Esophagus muscularis mucosa (tissue), 4 donors: ENCODE measurements at regions not wholly inside any gene's neighbourhood (a gene's known extent, or its start where the extent isn't known, plus 50 kb on each side); places are given as distances from the start of the nearest gene placed in this dataset.

Source experiments
- DNase-seq: peaks from one replicate; pipeline ENCODE4 v3.0.0-alpha.2; 2017; ENCODE audit errors: extremely low spot score
- H3K27ac ChIP-seq, 4 donors: fragments of 200-600 bp; sonication (generic); replicated peaks in 1 of 4; 1 replicate in 3 of 4; 2 replicates in 1 of 4; pipeline ENCODE4 v1.5.1; 2016 to 2019; ENCODE audit warnings: mild to moderate bottlenecking in 1 of 4
- H3K27me3 ChIP-seq, 4 donors: fragments of 200-600 bp; sonication (generic); one replicate each; pipeline versions ENCODE4 v1.5.1 to v1.6.0; 2016 to 2019
- H3K36me3 ChIP-seq, 4 donors: fragments of 200-600 bp; sonication (generic); one replicate each; pipeline ENCODE4 v1.5.1; 2016 to 2019
- H3K4me1 ChIP-seq, 4 donors: fragments of 200-600 bp; sonication (generic); one replicate each; pipeline ENCODE4 v1.5.1; 2016 to 2019
- H3K4me3 ChIP-seq, 4 donors: fragments of 200-600 bp; sonication (generic); 1 replicate in 2 of 4; 2 replicates in 2 of 4; pipeline ENCODE4 v1.5.1; 2016 to 2019; ENCODE audit warnings: mild to moderate bottlenecking in 4 of 4, moderate library complexity in 1 of 4
- H3K9me3 ChIP-seq, 4 donors: fragments of 200-600 bp; sonication (generic); 1 replicate in 3 of 4; 2 replicates in 1 of 4; pipeline ENCODE4 v1.5.1; 2016 to 2019
- CTCF ChIP-seq, 3 experiments: fragments of 200-600 bp in 2 of 3; fragments of 450-650 bp in 1 of 3; sonication (generic) in 2 of 3; IDR thresholded peaks; one replicate each; pipeline ENCODE4 v1.5.1; 2017 to 2019; ENCODE audit warnings: antibody characterized with exemption in 3 of 3, mild to moderate bottlenecking in 2 of 3, moderate library complexity in 1 of 3
- EP300 ChIP-seq: sonication (generic); formaldehyde crosslinking; IDR thresholded peaks from one replicate; pipeline ENCODE4 v1.6.1; 2017; ENCODE audit warnings: antibody characterized with exemption
- POLR2A ChIP-seq: fragments of 450-650 bp; IDR thresholded peaks from one replicate; pipeline ENCODE4 v1.6.1; 2017; ENCODE audit warnings: antibody characterized with exemption, moderate library complexity, mild to moderate bottlenecking, low read depth
- POLR2AphosphoS5 ChIP-seq, 2 donors: sonication (generic); formaldehyde crosslinking; IDR thresholded peaks; one replicate each; pipeline ENCODE4 v1.6.1; 2017; ENCODE audit warnings: antibody characterized with exemption in 2 of 2
- whole genome bisulfite sequencing: methylation state at CpG from one replicate; pipeline ENCODE4 v1.1.5; 2018; 5-methylcytosine and 5-hydroxymethylcytosine counted together
- intact Hi-C: fragments of 100-400 bp; cut with DNase I; formaldehyde crosslinking; loops from one replicate; pipeline ENCODE4 v1.15.1; 2023

- no peak for TF ChIP-seq CTCF (IDR thresholded peaks at IDR 0.05)
- TF ChIP-seq EP300 = no peak
- no peak for TF ChIP-seq POLR2A
- no peak for TF ChIP-seq POLR2AphosphoS5 (IDR thresholded peaks at IDR 0.05)
- Histone ChIP-seq H3K9me3 (peaks cover 0 to 4% (median 0%) of the 10 kb centered on the region in 4 donors), H3K27ac (no peak overlapping the region), H3K27me3 (peaks cover 0 to 9% (median 0%) of the 10 kb centered on the region in 4 donors), H3K36me3 (no peaks in the 10 kb centered on the region), H3K4me1 (no peaks in the 10 kb centered on the region), H3K4me3 (no peak overlapping the region)
- DNase-seq = peak; percentile 90
- WGBS = 90% methylated on average over 5 of the region's 5 CpGs
- intact Hi-C loops = no loop called here
Measured at GRCh38 chr5:3145641-3146040, 394.2 kb upstream of the IRX2 start.

GRCh38 chr5:3143382-3143781 is 391.9 kb upstream of the IRX2 start:
- no peak overlapping the region for H3K27ac ChIP-seq
- no peaks in the 10 kb centered on the region for H3K27me3 ChIP-seq
- TF ChIP-seq EP300 (no peak), CTCF (IDR thresholded peaks at IDR 0.05) (no peak), POLR2AphosphoS5 (IDR thresholded peaks at IDR 0.05) (no peak), POLR2A (no peak)
- no peak overlapping the region for H3K4me3 ChIP-seq
- no peaks in the 10 kb centered on the region for H3K4me1 ChIP-seq
- H3K36me3 ChIP-seq = no peaks in the 10 kb centered on the region
- intact Hi-C loops = no loop called here
- DNase-seq = peak; percentile 88
- 88% methylated on average over 12 of the region's 12 CpGs for WGBS
- H3K9me3 ChIP-seq = no peaks in the 10 kb centered on the region

GRCh38 chr5:3142261-3143027 is 391.0 kb upstream of the IRX2 start:
- no peaks in the 10 kb centered on the region for H3K9me3 ChIP-seq
- no peaks in the 10 kb centered on the region for H3K27me3 ChIP-seq
- no peak overlapping the region for H3K4me3 ChIP-seq
- no peaks in the 10 kb centered on the region for H3K4me1 ChIP-seq
- peak; percentile 81 for DNase-seq
- no peak overlapping the region for H3K27ac ChIP-seq
- intact Hi-C loops = no loop called here
- WGBS = 84% methylated on average over 25 of the region's 25 CpGs
- TF ChIP-seq POLR2AphosphoS5 (IDR thresholded peaks at IDR 0.05) (no peak), POLR2A (no peak), EP300 (no peak), CTCF (IDR thresholded peaks at IDR 0.05) (no peak)
- no peaks in the 10 kb centered on the region for H3K36me3 ChIP-seq

- Histone ChIP-seq H3K9me3 (no peaks in the 10 kb centered on the region), H3K27me3 (no peaks in the 10 kb centered on the region), H3K4me1 (no peaks in the 10 kb centered on the region), H3K27ac (no peak overlapping the region), H3K36me3 (no peaks in the 10 kb centered on the region), H3K4me3 (no peak overlapping the region)
- intact Hi-C loops = no loop called here
- TF ChIP-seq POLR2AphosphoS5 (IDR thresholded peaks at IDR 0.05) (no peak), EP300 (no peak), POLR2A (no peak), CTCF (IDR thresholded peaks at IDR 0.05) (no peak)
- DNase-seq = peak; percentile 60
- 94% methylated on average over 7 of the region's 7 CpGs for WGBS
Measured at GRCh38 chr5:3140117-3140516, 388.6 kb upstream of the IRX2 start.

- 81% methylated on average over 5 of the region's 6 CpGs for WGBS
- H3K4me3 ChIP-seq = no peak overlapping the region
- H3K4me1 ChIP-seq = no peaks in the 10 kb centered on the region
- TF ChIP-seq EP300 (no peak), POLR2AphosphoS5 (IDR thresholded peaks at IDR 0.05) (no peak), POLR2A (no peak), CTCF (IDR thresholded peaks at IDR 0.05) (no peak)
- no peak overlapping the region for H3K27ac ChIP-seq
- intact Hi-C loops = no loop called here
- no peaks in the 10 kb centered on the region for H3K36me3 ChIP-seq
- DNase-seq = no peak
- no peaks in the 10 kb centered on the region for H3K27me3 ChIP-seq
- no peaks in the 10 kb centered on the region for H3K9me3 ChIP-seq
Measured at GRCh38 chr5:3139499-3139931, 388.0 kb upstream of the IRX2 start.
